ENCODE measurements at regions not wholly inside any gene's neighbourhood (a gene's known extent, or its start where the extent isn't known, plus 50 kb on each side); places are given as distances from the start of the nearest gene placed in this dataset.

DNA sequence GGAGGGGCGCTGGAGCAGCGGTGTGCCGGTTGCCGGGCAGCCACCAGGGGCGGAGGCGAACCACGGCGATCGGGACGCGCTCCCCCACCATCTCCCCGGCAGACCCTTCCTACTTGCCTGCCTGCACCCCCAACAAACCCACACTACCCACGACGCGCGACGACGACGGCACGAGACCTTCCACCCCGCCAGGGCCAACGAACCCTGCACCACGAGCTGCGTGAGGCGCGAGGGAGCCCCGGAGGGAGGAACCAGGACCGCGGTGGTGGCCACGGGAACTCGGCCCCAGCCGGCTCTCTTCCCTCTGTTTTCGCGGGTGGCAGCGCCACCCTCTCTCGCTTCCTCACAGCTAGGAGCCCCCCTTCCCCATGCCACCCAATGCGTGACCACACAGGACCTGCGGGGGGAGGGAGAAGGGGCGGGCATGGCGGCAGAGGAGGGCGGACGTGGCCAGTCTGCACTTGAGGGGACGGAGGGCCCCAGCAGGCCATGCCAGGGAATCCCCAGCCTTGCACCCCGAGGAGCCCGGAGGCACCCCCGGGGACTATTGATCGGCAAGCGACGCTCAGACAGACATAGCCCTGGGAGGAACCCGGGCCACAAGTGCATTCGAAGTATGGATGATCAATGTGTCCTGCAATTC lies 1516.4 kb upstream of the DEFB115 start:
- Histone ChIP-seq H2AFZ (replicated peaks; ENCODE audit: low read length, poor library complexity) (no peak overlapping the region), H3K9me3 (ENCODE audit: control insufficient read depth, insufficient read depth, low read length) (peaks cover 25% of the 10 kb centered on the region), H3K18ac (ENCODE audit: low read depth, low read length) (no peak overlapping the region), H2BK15ac (ENCODE audit: low read depth, low read length) (no peak overlapping the region), H4K91ac (ENCODE audit: insufficient read depth, low read depth, low read length) (no peak overlapping the region), H3K4me1 (ENCODE audit: control insufficient read depth, insufficient read depth, low read length) (no peaks in the 10 kb centered on the region), H3K4ac (ENCODE audit: low read depth, low read length) (no peak overlapping the region), H3K4me3 (ENCODE audit: insufficient read depth, low read depth, low read length) (no peak overlapping the region), H3K4me2 (ENCODE audit: low read depth, low read length) (no peak overlapping the region), H2BK20ac (ENCODE audit: low read depth, low read length) (no peak overlapping the region), H4K5ac (ENCODE audit: low read depth, low read length) (no peak overlapping the region), H4K8ac (ENCODE audit: low read depth in 2 of 2, low read length in 2 of 2) (no peak overlapping the region), H3K14ac (replicated peaks; ENCODE audit: low read depth, low read length) (no peak overlapping the region), H2AK5ac (ENCODE audit: low read depth, low read length) (no peak overlapping the region), H2BK5ac (ENCODE audit: low read depth, low read length, poor library complexity, severe bottlenecking) (no peak overlapping the region), H3K9ac (ENCODE audit: low read depth, low read length) (no peak overlapping the region), H3K9me1 (ENCODE audit: insufficient read depth, low read length) (no peaks in the 10 kb centered on the region), H4K20me1 (ENCODE audit: insufficient read depth, low read length) (no peaks in the 10 kb centered on the region), H3K27me3 (ENCODE audit: control insufficient read depth, insufficient read depth, low read length) (no peaks in the 10 kb centered on the region), H2BK120ac (ENCODE audit: low read depth, low read length) (no peak overlapping the region), H2AK9ac (replicated peaks; ENCODE audit: low read depth, low read length, poor library complexity) (no peak overlapping the region), H3K36me3 (ENCODE audit: control insufficient read depth, insufficient read depth, low read length) (no peaks in the 10 kb centered on the region), H3K27ac (ENCODE audit: insufficient read depth, low read length) (no peak overlapping the region), H3K56ac (ENCODE audit: extremely low read depth, insufficient read depth, low read length) (no peak overlapping the region), H3K79me1 (ENCODE audit: low read depth in 1 of 2, low read length in 2 of 2) (no peaks in the 10 kb centered on the region), H3K23ac (ENCODE audit: low read depth, low read length) (no peak overlapping the region)
- POLR2A ChIA-PET (ENCODE audit: unreplicated experiment) = no interaction called here
- BruUV-seq (replicated peaks) = no TSS peak
- ATAC-seq (ENCODE audit: low read depth) = no peak
- WGBS, 2 experiments (ENCODE audit: extremely low coverage in 2 of 2, insufficient read length in 1 of 2) = 70% methylated on average over 19 of the region's 51 CpGs; no CpG with 5 or more reads in 1 of the 2 experiments
- DNase-seq = no peak
- CTCF ChIA-PET = no interaction called here
- in situ Hi-C loops (cut with MboI; ENCODE audit: low sequenced_read_pairs) = no loop called here
- intact Hi-C loops (cut with micrococcal nuclease) = no loop called here
- dilution Hi-C loops (cut with HindIII; ENCODE audit: low sequenced_read_pairs, unreplicated experiment) = no loop called here
- TF ChIP-seq NFE2L2 (IDR thresholded peaks at IDR 0.05; ENCODE audit: low read depth, low read length) (no peak), MAZ (IDR thresholded peaks at IDR 0.05; ENCODE audit: borderline replicate concordance, low read depth, low read length) (no peak)
- TF ChIP-seq, protein P1, sequence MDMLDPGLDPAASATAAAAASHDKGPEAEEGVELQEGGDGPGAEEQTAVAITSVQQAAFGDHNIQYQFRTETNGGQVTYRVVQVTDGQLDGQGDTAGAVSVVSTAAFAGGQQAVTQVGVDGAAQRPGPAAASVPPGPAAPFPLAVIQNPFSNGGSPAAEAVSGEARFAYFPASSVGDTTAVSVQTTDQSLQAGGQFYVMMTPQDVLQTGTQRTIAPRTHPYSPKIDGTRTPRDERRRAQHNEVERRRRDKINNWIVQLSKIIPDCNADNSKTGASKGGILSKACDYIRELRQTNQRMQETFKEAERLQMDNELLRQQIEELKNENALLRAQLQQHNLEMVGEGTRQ (IDR thresholded peaks at IDR 0.05; ENCODE audit: low read depth, low read length) = no peak

Measured in IMR-90 (cell line).